ENCODE measurements at regions not wholly inside any gene's neighbourhood (a gene's known extent, or its start where the extent isn't known, plus 50 kb on each side); places are given as distances from the start of the nearest gene placed in this dataset.

- TF ChIP-seq PBX3 (IDR thresholded peaks at IDR 0.05) (no peak), USF1 (IDR thresholded peaks at IDR 0.05; ENCODE audit: borderline replicate concordance, low read depth) (no peak), ZBTB33 (IDR thresholded peaks at IDR 0.05; ENCODE audit: borderline replicate concordance, low read depth) (no peak), MXI1 (IDR thresholded peaks at IDR 0.05; ENCODE audit: low read depth, low read length) (no peak), SIN3A (IDR thresholded peaks at IDR 0.05; ENCODE audit: borderline replicate concordance, low read depth, low read length) (no peak), EP300 (IDR thresholded peaks at IDR 0.05; ENCODE audit: borderline replicate concordance in 1 of 2, low read depth in 1 of 2, low read length in 1 of 2) (no peak), REST (IDR thresholded peaks at IDR 0.05; ENCODE audit: low read depth, low read length) (no peak), EZH2phosphoT487 (IDR thresholded peaks at IDR 0.05; ENCODE audit: borderline replicate concordance, low read depth) (no peak), JUND (IDR thresholded peaks at IDR 0.05) (no peak)
- TF ChIP-seq, protein P1, sequence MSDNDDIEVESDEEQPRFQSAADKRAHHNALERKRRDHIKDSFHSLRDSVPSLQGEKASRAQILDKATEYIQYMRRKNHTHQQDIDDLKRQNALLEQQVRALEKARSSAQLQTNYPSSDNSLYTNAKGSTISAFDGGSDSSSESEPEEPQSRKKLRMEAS (IDR thresholded peaks at IDR 0.05; ENCODE audit: low read depth), result no peak
- Histone ChIP-seq H3K4me2 (no peak overlapping the region), H3K79me2 (ENCODE audit: insufficient read depth) (no peaks in the 10 kb centered on the region), H3K4me3 (ENCODE audit: low read depth in 2 of 2, low read length in 1 of 2) (no peak overlapping the region), H4K20me1 (ENCODE audit: insufficient read depth) (no peaks in the 10 kb centered on the region), H3K9me2 (no peaks in the 10 kb centered on the region; the same call in 1 of the 2 replicates), H3K9ac (no peak overlapping the region), H3K36me3 (replicated peaks in 1 of 2; ENCODE audit: control insufficient read depth in 1 of 2, insufficient read depth in 2 of 2, low read length in 1 of 2) (no peaks in the 10 kb centered on the region), H3K27ac (ENCODE audit: low read depth in 2 of 2, low read length in 1 of 2) (no peak overlapping the region), H3K9me3 (no peaks in the 10 kb centered on the region), H3K27me3 (ENCODE audit: insufficient read depth) (no peaks in the 10 kb centered on the region), H3F3A (replicated peaks; ENCODE audit: insufficient read depth) (no peaks in the 10 kb centered on the region), H2AFZ (ENCODE audit: low read depth) (no peak overlapping the region), H3K4me1 (ENCODE audit: control insufficient read depth in 1 of 2, insufficient read depth in 2 of 2, low read depth in 1 of 2, low read length in 1 of 2) (no peaks in the 10 kb centered on the region)
- ChIA-PET POLR2A (no interaction called here), CTCF (interaction anchor here (1.8 kb wide), 1 partner anchor 17 kb away, joined by 5 read pairs; no protein-coding TSS in a partner anchor)
- no peak for DNase-seq
- WGBS (ENCODE audit: low lambda C conversion rate), result 0% methylated on average over 1 of the region's 1 CpG
Measured at GRCh38 chr9:101915482-101915881, 177.0 kb upstream of the GRIN3A start.
